ENCODE measurements at regions not wholly inside any gene's neighbourhood (a gene's known extent, or its start where the extent isn't known, plus 50 kb on each side); places are given as distances from the start of the nearest gene placed in this dataset.

GRCh38 chr11:15757048-15757698, 599.2 kb downstream of the SOX6 start:
- Histone ChIP-seq H3K9me3 (no peaks in the 10 kb centered on the region), H3K27ac (no peak overlapping the region), H3K4me3 (replicated peaks in 1 of 3) (no peak overlapping the region), H3K27me3 (no peaks in the 10 kb centered on the region), H3K4me1 (peaks cover 8 to 9% of the 10 kb centered on the region in 2 donors), H3K36me3 (no peaks in the 10 kb centered on the region)
- DNase-seq, result no peak
- TF ChIP-seq CTCF (IDR thresholded peaks at IDR 0.05), result no peak
- TF ChIP-seq POLR2A (IDR thresholded peaks at IDR 0.05), result no peak
- 84 to 87% methylated on average over 16 of the region's 16 CpGs for WGBS, 2 donors
- intact Hi-C loops (cut with DNase I), result no loop called here

GRCh38 chr11:15758857-15759465, 597.4 kb downstream of the SOX6 start:
- WGBS, 2 donors, result 35 to 47% methylated on average over 10 of the region's 10 CpGs
- no peaks in the 10 kb centered on the region for H3K9me3 ChIP-seq
- no peak overlapping the region for H3K4me3 ChIP-seq (replicated peaks in 1 of 3)
- H3K36me3 ChIP-seq, result no peaks in the 10 kb centered on the region
- TF ChIP-seq CTCF (IDR thresholded peaks at IDR 0.05), result no peak
- TF ChIP-seq POLR2A (IDR thresholded peaks at IDR 0.05), result no peak
- peaks cover 8 to 9% of the 10 kb centered on the region in 2 donors for H3K4me1 ChIP-seq
- peak overlapping the region in 1 of 3 donors; percentile 12 for H3K27ac ChIP-seq
- H3K27me3 ChIP-seq, result no peaks in the 10 kb centered on the region
- intact Hi-C loops (cut with DNase I), result no loop called here
- peak; percentile 11 to 27 for DNase-seq

GRCh38 chr11:15761235-15761634, 595.1 kb downstream of the SOX6 start:
- no peak for DNase-seq
- intact Hi-C loops (cut with DNase I), result no loop called here
- Histone ChIP-seq H3K4me3 (replicated peaks in 1 of 3) (no peak overlapping the region), H3K4me1 (peaks cover 8 to 13% of the 10 kb centered on the region in 2 donors), H3K36me3 (no peaks in the 10 kb centered on the region), H3K27me3 (no peaks in the 10 kb centered on the region), H3K27ac (no peak overlapping the region), H3K9me3 (no peaks in the 10 kb centered on the region)
- no peak for TF ChIP-seq POLR2A (IDR thresholded peaks at IDR 0.05)
- no peak for TF ChIP-seq CTCF (IDR thresholded peaks at IDR 0.05)
- 52 to 71% methylated on average over 4 of the region's 4 CpGs for WGBS, 2 donors

GRCh38 chr11:15764326-15764725, 592.0 kb downstream of the SOX6 start:
- DNase-seq, result no peak
- Histone ChIP-seq H3K4me3 (replicated peaks in 1 of 3) (no peak overlapping the region), H3K9me3 (no peaks in the 10 kb centered on the region), H3K4me1 (peaks cover 13 to 21% of the 10 kb centered on the region in 2 donors), H3K27ac (no peak overlapping the region), H3K36me3 (no peaks in the 10 kb centered on the region), H3K27me3 (no peaks in the 10 kb centered on the region)
- WGBS, 2 donors, result 74 to 77% methylated on average over 1 of the region's 1 CpG
- TF ChIP-seq POLR2A (IDR thresholded peaks at IDR 0.05), result no peak
- no peak for TF ChIP-seq CTCF (IDR thresholded peaks at IDR 0.05)
- intact Hi-C loops (cut with DNase I), result no loop called here

- intact Hi-C loops (cut with DNase I), result no loop called here
- H3K4me3 ChIP-seq (replicated peaks in 1 of 3), result no peak overlapping the region
- no peaks in the 10 kb centered on the region for H3K9me3 ChIP-seq
- no peak overlapping the region for H3K27ac ChIP-seq
- WGBS, 2 donors, result 69 to 92% methylated on average over 1 of the region's 1 CpG
- H3K4me1 ChIP-seq, result peaks cover 13 to 23% of the 10 kb centered on the region in 2 donors
- DNase-seq, result peak; percentile 19 to 20
- TF ChIP-seq POLR2A (IDR thresholded peaks at IDR 0.05) (no peak), CTCF (IDR thresholded peaks at IDR 0.05) (no peak)
- no peaks in the 10 kb centered on the region for H3K27me3 ChIP-seq
- no peaks in the 10 kb centered on the region for H3K36me3 ChIP-seq
Measured at GRCh38 chr11:15764948-15765347, 591.4 kb downstream of the SOX6 start.
